SK-N-MC (cell line): ENCODE measurements at regions not wholly inside any gene's neighbourhood (a gene's known extent, or its start where the extent isn't known, plus 50 kb on each side); places are given as distances from the start of the nearest gene placed in this dataset.

ENCODE experiments used
- DNase-seq: peaks from one replicate; pipeline ENCODE4 v3.0.0-alpha.2; 2011; ENCODE audit warnings: low read depth, low spot score
- H3K27ac ChIP-seq: fragments of 200-600 bp; sonication (generic); 2 replicates; pipeline ENCODE4 v1.5.1; 2016; ENCODE audit warnings: mixed run types
- H3K36me3 ChIP-seq: fragments of 200-600 bp; sonication (generic); 2 replicates; pipeline ENCODE4 v1.6.1; 2017; ENCODE audit warnings: antibody characterized with exemption, low read length, mixed read lengths; ENCODE audit not compliant: insufficient read depth
- H3K4me3 ChIP-seq: fragments of 200-600 bp; sonication (generic); 2 replicates; pipeline ENCODE4 v1.5.1; 2016
- H3K9ac ChIP-seq: fragments of 200-600 bp; sonication (generic); 2 replicates; pipeline ENCODE4 v1.8.0; 2017; ENCODE audit warnings: mixed run types, mixed read lengths; ENCODE audit not compliant: insufficient read length
- H3K9me3 ChIP-seq: fragments of 200-600 bp; sonication (generic); 2 replicates; pipeline ENCODE4 v1.6.1; 2017; ENCODE audit warnings: low read depth, mild to moderate bottlenecking, antibody characterized with exemption, low read length, moderate library complexity, mixed read lengths
- EZH2 ChIP-seq: fragments of 200-600 bp; sonication (generic); IDR thresholded peaks from one replicate; pipeline ENCODE4 v1.6.1; 2017; ENCODE audit warnings: antibody characterized with exemption
- FOXP2 ChIP-seq: optimal IDR thresholded peaks from 2 replicates; pipeline ENCODE3; 2011; ENCODE audit warnings: mild to moderate bottlenecking, moderate library complexity; ENCODE audit not compliant: insufficient read depth; ENCODE audit errors: extremely low read length, control extremely low read depth
- POLR2AphosphoS5 ChIP-seq: IDR thresholded peaks from 2 replicates; pipeline ENCODE4 v1.6.1; 2012; ENCODE audit warnings: mild to moderate bottlenecking, low read depth, low read length, borderline replicate concordance

DNA sequence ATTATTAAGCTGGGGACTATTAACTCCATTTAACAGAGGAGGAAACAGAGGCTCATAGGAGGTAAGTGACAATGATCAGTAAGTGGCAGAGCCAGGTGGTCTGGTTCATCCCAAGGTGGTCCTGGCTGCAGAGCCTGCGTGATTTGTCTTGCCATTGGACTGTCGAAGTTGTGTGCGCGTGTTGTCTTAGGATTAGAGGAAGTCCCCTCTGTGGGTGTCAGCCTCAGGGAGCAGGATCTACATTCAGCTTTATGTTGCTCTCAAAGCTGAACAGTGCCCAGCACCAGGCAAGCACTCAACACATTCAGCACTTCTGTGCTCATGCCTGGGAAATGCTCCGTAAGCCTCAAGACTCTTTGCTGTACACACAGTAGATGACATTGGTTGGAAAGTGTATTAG lies 139.5 kb downstream of the HERPUD2 start:
- H3K27ac ChIP-seq, result no peak overlapping the region
- TF ChIP-seq FOXP2 (no peak), POLR2AphosphoS5 (no peak), EZH2 (no peak)
- H3K36me3 ChIP-seq, result no peaks in the 10 kb centered on the region
- H3K9me3 ChIP-seq, result no peaks in the 10 kb centered on the region
- H3K4me3 ChIP-seq, result no peak overlapping the region
- no peak overlapping the region for H3K9ac ChIP-seq
- no peak for DNase-seq

DNA sequence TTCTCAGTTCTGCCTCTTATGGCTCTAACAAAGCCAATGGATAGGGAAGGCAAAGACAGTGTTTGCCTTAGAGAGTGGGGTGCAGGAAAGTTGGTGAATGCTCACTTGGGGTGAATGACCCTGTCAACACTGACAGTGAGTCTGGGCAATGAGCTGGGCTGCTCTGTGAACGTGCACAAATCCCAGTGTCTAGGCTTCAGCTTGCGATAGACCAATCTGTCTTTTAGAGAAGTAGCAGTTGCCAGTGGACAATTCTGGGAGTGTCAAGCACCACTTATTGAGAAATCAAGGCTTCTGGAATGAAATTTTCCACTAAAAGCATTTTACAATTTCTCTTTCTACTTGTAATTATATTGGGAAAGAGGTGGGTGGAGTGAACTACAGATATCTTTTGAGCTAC lies 141.4 kb downstream of the HERPUD2 start:
- no peak for DNase-seq
- Histone ChIP-seq H3K4me3 (no peak overlapping the region), H3K27ac (no peak overlapping the region), H3K9me3 (no peaks in the 10 kb centered on the region), H3K9ac (no peak overlapping the region), H3K36me3 (no peaks in the 10 kb centered on the region)
- no peak for TF ChIP-seq EZH2

DNA sequence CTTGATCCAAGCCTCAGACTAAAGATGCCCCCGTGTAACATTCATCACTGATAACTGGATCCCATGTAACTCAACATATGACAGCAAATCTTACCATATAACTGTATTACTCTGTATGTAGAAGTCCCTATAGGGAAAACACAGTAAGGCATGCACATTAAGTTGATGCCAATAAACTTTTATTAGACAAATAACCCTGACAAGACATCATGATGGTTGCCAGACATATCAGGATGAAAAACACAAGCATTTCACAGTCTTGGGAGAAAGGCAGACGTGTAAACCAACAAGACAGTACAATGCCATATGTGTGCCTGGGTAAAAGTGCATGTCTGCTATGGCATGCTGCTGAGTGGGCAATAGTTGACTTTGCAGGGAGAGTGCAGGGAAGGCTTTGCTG lies 142.2 kb downstream of the HERPUD2 start:
- Histone ChIP-seq H3K27ac (no peak overlapping the region), H3K9me3 (no peaks in the 10 kb centered on the region), H3K9ac (no peak overlapping the region), H3K36me3 (no peaks in the 10 kb centered on the region), H3K4me3 (no peak overlapping the region)
- TF ChIP-seq POLR2AphosphoS5 (no peak), FOXP2 (no peak), EZH2 (no peak)
- DNase-seq, result no peak

DNA sequence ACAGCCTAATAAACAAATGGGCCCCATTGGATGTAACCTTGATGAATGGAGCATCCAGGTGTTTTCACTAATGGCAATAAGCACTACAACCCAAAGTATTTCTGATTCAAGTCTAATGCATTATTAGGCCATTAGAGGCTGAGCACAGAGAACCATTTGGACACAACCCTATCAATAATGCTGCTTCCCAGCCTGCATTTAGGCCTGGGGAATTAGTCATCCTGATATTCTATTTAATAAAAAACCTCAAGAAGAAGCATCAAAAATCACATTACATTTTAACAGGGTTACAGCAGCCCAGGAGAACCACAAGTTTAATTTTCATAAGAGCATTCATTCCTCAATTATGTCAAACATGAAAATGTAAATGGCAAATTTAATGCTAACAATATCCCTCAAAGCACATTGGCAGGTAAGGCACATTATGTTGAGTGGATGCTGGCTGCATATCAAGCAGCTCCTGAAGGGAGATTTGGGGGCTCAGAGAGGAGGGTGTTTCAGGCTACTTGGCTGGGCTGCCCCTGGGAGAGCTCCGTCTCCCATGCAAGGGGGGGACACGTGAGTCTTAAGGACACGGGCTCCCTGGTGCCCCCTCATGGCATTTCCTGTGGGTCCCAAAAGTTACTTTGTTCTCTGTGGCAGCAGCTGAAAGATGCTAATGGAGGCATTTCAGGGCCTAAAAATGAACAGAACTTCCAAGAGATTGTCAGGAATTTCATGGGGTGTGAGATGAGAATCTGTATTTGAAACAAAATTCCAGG lies 143.4 kb downstream of the HERPUD2 start:
- no peaks in the 10 kb centered on the region for H3K9me3 ChIP-seq
- no peaks in the 10 kb centered on the region for H3K36me3 ChIP-seq
- H3K4me3 ChIP-seq, result no peak overlapping the region
- TF ChIP-seq FOXP2, result no peak
- TF ChIP-seq POLR2AphosphoS5, result no peak
- TF ChIP-seq EZH2, result no peak
- no peak for DNase-seq
- no peak overlapping the region for H3K9ac ChIP-seq
- no peak overlapping the region for H3K27ac ChIP-seq

DNA sequence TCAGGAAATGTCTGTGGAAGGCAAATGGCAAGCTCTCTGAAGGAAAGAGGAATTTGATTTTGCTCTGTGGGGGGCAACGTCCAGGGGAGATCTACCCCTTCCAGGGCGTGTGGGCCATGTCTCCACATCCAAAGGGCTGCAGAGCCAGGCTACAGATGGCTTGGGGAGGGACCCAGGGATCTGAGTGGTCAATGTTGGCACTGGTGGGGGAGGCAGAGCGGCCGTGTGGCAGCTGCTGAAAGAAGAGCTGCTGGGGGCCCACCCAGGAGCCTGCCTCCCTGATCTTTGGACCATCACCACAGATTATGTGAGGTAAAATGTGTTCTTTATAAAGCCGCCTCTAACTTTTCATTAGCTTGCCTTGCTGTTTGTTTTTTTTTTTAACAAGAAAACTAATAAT lies 144.1 kb downstream of the HERPUD2 start:
- Histone ChIP-seq H3K36me3 (no peaks in the 10 kb centered on the region), H3K27ac (no peak overlapping the region), H3K4me3 (no peak overlapping the region), H3K9ac (no peak overlapping the region), H3K9me3 (no peaks in the 10 kb centered on the region)
- TF ChIP-seq EZH2 (no peak), POLR2AphosphoS5 (no peak), FOXP2 (no peak)
- no peak for DNase-seq

DNA sequence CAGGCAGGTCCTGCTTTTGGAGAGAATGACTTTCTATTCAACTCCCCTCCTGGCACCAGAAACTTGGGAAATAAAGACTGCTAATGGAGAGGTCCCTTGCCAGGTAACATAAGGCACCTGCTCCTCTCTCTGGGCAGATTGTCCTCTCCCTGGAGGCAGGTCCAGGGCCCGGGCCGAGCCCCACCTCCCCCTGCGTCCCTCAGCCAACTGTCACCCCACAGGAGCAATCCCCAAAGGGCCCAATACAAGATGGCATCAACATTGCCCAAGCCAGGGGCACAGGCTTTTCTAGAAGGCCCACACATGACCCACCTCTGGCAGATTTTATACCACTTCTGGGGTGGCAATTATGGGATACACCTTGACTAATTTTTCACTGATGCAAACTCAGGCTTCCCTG lies 145.2 kb downstream of the HERPUD2 start:
- Histone ChIP-seq H3K36me3 (no peaks in the 10 kb centered on the region), H3K4me3 (no peak overlapping the region), H3K9ac (no peak overlapping the region), H3K9me3 (no peaks in the 10 kb centered on the region), H3K27ac (no peak overlapping the region)
- no peak for TF ChIP-seq FOXP2
- TF ChIP-seq EZH2, result no peak
- TF ChIP-seq POLR2AphosphoS5, result no peak
- DNase-seq, result no peak

DNA sequence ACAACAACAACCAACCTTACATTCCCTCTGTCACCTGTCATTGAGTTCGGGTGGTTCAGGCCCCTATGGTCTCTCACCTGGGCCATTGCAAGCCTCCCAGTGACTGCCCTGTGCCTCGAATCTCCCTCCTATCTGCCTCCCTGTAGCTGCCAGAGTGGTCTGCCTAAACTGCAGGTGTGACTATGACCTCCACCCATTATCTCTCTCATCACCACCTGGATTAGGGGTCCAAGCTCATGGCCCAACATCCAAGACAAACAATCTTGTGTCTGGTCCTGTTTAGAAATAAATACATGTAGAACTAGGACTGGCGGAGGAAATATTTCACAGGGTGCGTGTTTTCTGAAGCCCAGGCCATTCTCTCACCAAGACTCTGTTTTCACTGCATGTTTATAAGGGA lies 146.6 kb downstream of the HERPUD2 start:
- no peak overlapping the region for H3K27ac ChIP-seq
- no peaks in the 10 kb centered on the region for H3K9me3 ChIP-seq
- no peak for TF ChIP-seq FOXP2
- no peak for TF ChIP-seq POLR2AphosphoS5
- no peak for TF ChIP-seq EZH2
- no peak overlapping the region for H3K4me3 ChIP-seq
- no peak for DNase-seq
- no peaks in the 10 kb centered on the region for H3K36me3 ChIP-seq
- no peak overlapping the region for H3K9ac ChIP-seq

DNA sequence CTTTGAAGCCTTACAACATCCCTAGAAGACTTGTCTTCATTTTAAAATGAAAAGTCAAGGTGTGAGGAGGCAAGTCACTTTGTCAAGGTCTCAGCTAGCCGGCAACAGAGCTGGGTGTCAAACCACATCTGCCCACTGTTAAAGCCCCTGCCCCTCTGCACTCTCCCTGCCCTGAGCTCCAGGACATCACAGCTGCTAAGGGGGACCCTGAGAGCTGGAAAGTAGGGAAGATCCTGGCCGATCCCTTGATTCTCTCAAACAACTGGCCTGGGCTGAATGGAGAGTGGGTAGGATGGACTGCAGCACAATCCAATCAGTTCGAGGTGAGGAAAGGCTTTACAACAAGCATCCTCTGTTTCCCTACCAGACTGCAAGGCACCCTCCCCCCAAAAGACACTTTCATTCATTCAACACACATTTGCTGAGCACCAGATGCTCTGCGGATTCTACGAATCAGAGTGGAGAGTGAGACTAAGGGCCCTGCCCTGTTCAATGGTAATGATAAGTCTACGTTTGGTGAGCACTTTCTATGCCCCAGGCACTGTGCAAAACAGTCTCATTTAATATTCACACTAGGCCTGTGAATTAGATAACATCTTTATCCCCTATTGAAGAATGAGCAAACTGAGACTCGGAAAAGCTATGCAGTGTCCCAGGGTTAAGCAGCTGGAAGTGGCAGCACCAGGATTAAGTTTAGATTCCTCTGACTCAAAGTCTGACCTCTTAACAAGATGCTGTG lies 148.1 kb downstream of the HERPUD2 start:
- H3K27ac ChIP-seq, result no peak overlapping the region

More for the DNA sequence above, 148.1 kb downstream of the HERPUD2 start:
- Histone ChIP-seq H3K36me3 (no peaks in the 10 kb centered on the region), H3K4me3 (no peak overlapping the region), H3K9ac (no peak overlapping the region), H3K9me3 (no peaks in the 10 kb centered on the region)
- TF ChIP-seq FOXP2 (no peak), POLR2AphosphoS5 (no peak), EZH2 (no peak)
- DNase-seq, result peak; percentile 74
